DMS153 (cell line): ENCODE measurements at regions not wholly inside any gene's neighbourhood (a gene's known extent, or its start where the extent isn't known, plus 50 kb on each side); places are given as distances from the start of the nearest gene placed in this dataset.

ENCODE experiments used
- DNase-seq: peaks from one replicate; lab custom pipeline; 2025; lab: John Stamatoyannopoulos, UW

GRCh38 chr12:105538880-105539279 lies 208.4 kb downstream of the C12orf75 start:
- DNase-seq = no peak

GRCh38 chr12:105539735-105540134 lies 209.2 kb downstream of the C12orf75 start:
- no peak for DNase-seq

- DNase-seq = no peak
Measured at GRCh38 chr12:105547786-105548185, 217.3 kb downstream of the C12orf75 start.

- DNase-seq = no peak
Measured at GRCh38 chr12:105548626-105549025, 218.1 kb downstream of the C12orf75 start.

- DNase-seq = no peak
Measured at GRCh38 chr12:105552056-105552455, 221.6 kb downstream of the C12orf75 start.

- no peak for DNase-seq
Measured at GRCh38 chr12:105554223-105554678, 223.8 kb downstream of the C12orf75 start.

DNA sequence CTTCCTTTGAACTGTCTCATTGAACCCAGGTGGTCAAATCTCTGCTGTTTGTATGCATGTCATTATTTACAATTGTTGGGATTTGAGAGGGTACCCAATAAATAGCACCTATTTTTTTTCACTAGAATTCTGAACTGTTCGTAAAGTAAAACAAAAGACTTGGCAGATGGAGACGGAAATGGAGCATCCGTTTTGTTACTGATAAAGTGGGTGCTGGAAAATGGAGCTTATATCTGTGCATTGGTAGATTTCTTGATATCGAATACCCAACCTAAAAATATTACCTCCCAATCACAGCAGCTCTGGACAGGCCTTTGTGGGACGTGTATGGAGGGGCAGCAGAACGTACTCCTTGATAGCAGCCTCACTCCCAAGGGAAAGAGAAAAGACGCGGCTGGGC lies 224.4 kb downstream of the C12orf75 start:
- DNase-seq = no peak

GRCh38 chr12:105555556-105556295 lies 225.2 kb downstream of the C12orf75 start:
- no peak for DNase-seq

DNA sequence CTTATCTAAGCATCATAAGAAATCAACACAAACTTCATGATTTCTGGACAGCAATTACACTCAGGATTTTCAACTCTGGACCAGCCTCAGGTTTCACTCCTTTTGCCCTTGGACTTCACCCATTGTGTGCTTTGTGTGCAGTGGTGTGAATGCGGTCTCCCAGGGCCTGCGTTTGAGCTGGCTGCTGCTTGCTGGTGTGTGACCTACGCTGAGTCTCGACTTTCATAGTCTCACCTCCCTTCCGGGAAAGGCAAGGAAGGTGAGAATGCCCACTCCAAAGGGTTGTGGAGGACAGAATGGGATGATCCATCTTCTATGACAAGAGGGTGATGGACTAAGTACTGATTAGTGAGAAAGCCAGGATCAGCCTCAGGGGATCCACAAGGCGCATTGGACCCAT lies 228.8 kb downstream of the C12orf75 start:
- DNase-seq = no peak

DNA sequence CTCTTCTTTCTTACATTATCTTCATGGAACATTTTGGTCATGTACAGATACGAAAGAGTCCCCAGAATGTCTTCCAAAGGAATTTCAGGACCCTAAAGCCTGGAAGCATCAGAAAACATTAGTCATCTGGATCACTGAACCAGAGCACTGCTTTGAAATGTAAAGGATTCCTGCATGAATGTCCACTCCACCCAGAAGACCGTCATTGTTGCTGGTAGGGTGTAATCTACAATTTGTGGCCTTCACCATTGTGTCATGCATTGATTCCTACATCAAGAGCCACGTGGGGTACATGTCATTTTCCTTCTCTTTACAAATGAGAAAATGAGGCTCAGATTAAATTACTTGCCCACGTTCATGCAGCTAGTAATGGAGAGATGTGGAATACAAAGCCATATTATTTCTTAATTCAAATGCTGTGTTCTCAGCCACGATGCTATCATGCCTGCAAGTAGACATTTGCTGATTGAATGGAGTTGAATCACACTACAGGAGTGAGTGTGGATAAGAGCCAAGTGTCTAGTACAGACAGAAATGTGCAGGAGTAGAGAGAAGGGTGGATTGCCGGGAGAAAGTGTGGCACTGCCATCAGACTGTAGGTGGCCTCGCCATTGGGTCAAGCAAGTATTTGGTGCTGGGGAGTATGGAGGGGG lies 231.2 kb downstream of the C12orf75 start:
- peak; percentile 67 for DNase-seq

DNA sequence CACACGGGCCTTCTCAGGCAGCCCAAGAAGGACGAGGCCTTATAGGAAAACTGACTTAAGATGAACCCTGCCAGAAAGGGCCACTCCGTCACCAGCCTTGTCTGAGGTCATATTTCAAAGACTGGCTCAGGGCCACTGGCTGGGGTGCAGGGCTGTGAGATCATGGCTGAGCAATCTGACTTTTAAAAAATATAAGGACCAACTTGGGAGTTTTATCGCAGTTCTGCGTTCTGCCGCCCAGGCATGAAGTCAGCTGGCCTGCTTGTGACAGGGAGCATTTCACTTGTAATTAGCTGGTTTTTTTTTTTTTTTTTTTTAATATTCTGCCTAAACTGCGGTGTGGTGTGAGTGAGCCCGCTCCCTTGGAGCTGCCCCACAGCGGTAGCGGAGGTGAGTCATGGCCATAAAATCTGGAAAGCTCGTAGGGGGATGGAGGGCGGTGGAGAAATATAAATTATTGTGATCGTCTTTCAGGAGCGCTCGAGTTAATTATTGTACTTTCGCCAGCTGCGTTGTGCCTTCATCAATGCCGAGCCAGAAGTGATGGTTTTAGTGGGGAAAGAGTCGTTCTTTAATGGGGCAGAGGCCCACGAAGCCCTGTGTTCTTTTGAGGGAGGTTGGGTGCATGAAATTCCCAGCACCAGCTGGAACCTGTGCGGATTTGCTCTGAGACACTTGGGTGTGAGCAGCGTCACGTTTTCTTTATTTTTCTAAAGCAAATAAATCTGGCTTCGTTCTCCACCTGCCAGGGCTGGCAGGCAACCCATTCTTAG lies 231.9 kb downstream of the C12orf75 start:
- DNase-seq = peak; percentile 88

- no peak for DNase-seq
Measured at GRCh38 chr12:105567061-105567460, 236.6 kb downstream of the C12orf75 start.

DNA sequence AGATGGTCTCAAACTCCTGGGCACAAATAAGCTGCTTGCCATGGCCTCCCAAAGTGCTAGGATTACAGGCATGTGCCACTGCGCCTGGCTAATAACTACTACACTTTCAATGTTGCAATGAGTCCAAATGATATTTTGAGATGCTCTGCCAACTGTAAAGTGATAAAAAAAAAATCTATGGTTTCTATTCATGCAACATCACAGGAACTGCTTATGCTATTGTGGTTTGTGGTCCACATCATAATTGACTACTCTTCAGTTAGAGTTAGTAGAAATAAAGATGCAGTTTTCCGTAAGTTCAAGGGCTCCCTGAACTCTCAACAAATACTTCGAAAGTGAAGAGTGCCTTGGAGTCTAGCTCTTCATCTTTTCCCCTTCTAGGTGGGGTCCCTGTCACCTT lies 239.4 kb downstream of the C12orf75 start:
- DNase-seq = no peak

- DNase-seq = peak; percentile 53
Measured at GRCh38 chr12:105570944-105571343, 240.5 kb downstream of the C12orf75 start.

GRCh38 chr12:105573574-105573973 lies 243.1 kb downstream of the C12orf75 start:
- no peak for DNase-seq

GRCh38 chr12:105574056-105574715 lies 243.7 kb downstream of the C12orf75 start:
- DNase-seq = no peak

GRCh38 chr12:105575235-105575634 lies 244.7 kb downstream of the C12orf75 start:
- no peak for DNase-seq

- DNase-seq = no peak
Measured at GRCh38 chr12:105576261-105576660, 245.8 kb downstream of the C12orf75 start.

GRCh38 chr12:105580821-105581352 lies 250.4 kb downstream of the C12orf75 start:
- no peak for DNase-seq

DNA sequence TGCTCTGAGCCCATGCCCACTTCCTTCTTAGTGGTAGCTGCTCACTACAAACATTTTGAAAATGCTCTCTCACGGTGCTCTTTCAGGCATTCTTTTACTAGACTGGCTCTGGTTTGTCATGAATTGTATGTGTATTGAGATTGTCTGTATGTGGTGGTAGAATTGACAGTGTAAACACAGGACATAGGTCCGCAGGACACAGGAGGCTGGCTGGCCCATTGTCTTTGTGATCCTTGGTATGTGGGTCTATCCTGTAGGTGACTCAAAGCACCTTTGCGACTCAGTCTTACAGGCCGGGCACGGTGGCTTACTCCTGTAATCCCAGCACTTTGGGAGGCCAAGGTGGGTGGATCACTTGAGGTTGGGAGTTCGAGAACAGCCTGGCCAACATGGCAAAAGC lies 250.9 kb downstream of the C12orf75 start:
- no peak for DNase-seq

DNA sequence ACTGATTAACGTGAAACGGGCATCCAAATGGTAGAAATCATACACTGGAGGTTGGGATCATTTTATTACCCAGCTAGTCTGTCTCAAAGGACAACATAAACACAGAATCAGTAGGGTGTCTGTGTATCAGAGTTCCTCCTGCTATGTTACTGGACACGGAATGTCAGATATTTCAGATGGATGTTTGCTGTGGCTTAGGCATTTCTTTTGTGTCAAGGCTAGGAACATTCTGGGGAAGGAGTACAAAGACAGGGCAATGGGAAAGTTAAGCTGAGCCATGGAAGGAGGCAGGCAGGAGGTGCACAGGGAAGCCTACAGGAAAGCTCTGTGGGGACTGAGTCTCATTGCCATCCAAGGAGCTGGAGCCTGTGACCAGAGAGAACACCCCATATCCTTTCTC lies 254.6 kb downstream of the C12orf75 start:
- no peak for DNase-seq

GRCh38 chr12:105587237-105587636 lies 256.7 kb downstream of the C12orf75 start:
- DNase-seq = no peak
